IMR-90 (cell line): ENCODE measurements at regions not wholly inside any gene's neighbourhood (a gene's known extent, or its start where the extent isn't known, plus 50 kb on each side); places are given as distances from the start of the nearest gene placed in this dataset.

Source experiments
- ATAC-seq: fragments of 200-7000 bp; cut with Tn5 transposase; 2 replicates; pipeline ENCODE4 v1.9.1; 2020; ENCODE audit warnings: low read depth, mild to moderate bottlenecking, moderate library complexity
- BruUV-seq: library from RNA; stranded (reverse); fragments of 400-500 nt; replicated peaks from 2 replicates; lab custom pipeline; 2021; lab: Mats Ljungman, UMichigan
- CTCF ChIA-PET: fragments of 300-600 bp; formaldehyde crosslinking; extraction: SDS; loops from one replicate; lab custom pipeline; 2021; ENCODE audit warnings: antibody characterized with exemption; lab: Yijun Ruan, JAX
- POLR2A ChIA-PET: fragments of 300-600 bp; sonication (Branson Sonifier 250); formaldehyde crosslinking; loops from one replicate; lab custom pipeline; 2022; ENCODE audit warnings: antibody characterized with exemption; ENCODE audit not compliant: unreplicated experiment; lab: Charles Lee
- DNase-seq: peaks from one replicate; pipeline ENCODE4 v3.0.0; 2013
- H2AFZ ChIP-seq: replicated peaks from 2 replicates; pipeline ENCODE3; 2013; ENCODE audit warnings: low read length, mild to moderate bottlenecking; ENCODE audit not compliant: poor library complexity
- H2AK5ac ChIP-seq: 2 replicates; pipeline ENCODE4 v1.6.1; 2013; ENCODE audit warnings: low read depth, low read length, inconsistent platforms
- H2AK9ac ChIP-seq: replicated peaks from 2 replicates; pipeline ENCODE3; 2013; ENCODE audit warnings: mild to moderate bottlenecking, low read depth, low read length, moderate library complexity; ENCODE audit not compliant: poor library complexity
- H2BK120ac ChIP-seq: 2 replicates; pipeline ENCODE4 v1.6.1; 2013; ENCODE audit warnings: low read depth, low read length, inconsistent platforms
- H2BK15ac ChIP-seq: 3 replicates; pipeline ENCODE4 v1.6.1; 2013; ENCODE audit warnings: low read depth, low read length, inconsistent platforms
- H2BK20ac ChIP-seq: 2 replicates; pipeline ENCODE4 v1.6.1; 2013; ENCODE audit warnings: low read depth, mild to moderate bottlenecking, inconsistent platforms, low read length, moderate library complexity
- H2BK5ac ChIP-seq: 2 replicates; pipeline ENCODE4 v1.6.1; 2013; ENCODE audit warnings: mild to moderate bottlenecking, low read depth, low read length, inconsistent platforms; ENCODE audit not compliant: poor library complexity, severe bottlenecking
- H3K14ac ChIP-seq: replicated peaks from 2 replicates; pipeline ENCODE4 v1.6.1; 2013; ENCODE audit warnings: low read depth, low read length, inconsistent platforms
- H3K18ac ChIP-seq: 2 replicates; pipeline ENCODE4 v1.6.1; 2013; ENCODE audit warnings: low read depth, low read length, control low read depth
- H3K23ac ChIP-seq: 2 replicates; pipeline ENCODE4 v1.6.1; 2013; ENCODE audit warnings: low read depth, low read length, inconsistent platforms
- H3K27ac ChIP-seq: 2 replicates; pipeline ENCODE4 v1.5.1; 2013; ENCODE audit warnings: mild to moderate bottlenecking, control low read depth, low read length; ENCODE audit not compliant: insufficient read depth
- H3K27me3 ChIP-seq: 2 replicates; pipeline ENCODE4 v1.6.1; 2013; ENCODE audit warnings: low read length; ENCODE audit not compliant: control insufficient read depth, insufficient read depth
- H3K36me3 ChIP-seq: 2 replicates; pipeline ENCODE4 v1.6.1; 2013; ENCODE audit warnings: low read length, mixed read lengths; ENCODE audit not compliant: control insufficient read depth, insufficient read depth
- H3K4ac ChIP-seq: 2 replicates; pipeline ENCODE4 v1.6.1; 2013; ENCODE audit warnings: low read depth, low read length, inconsistent platforms
- H3K4me1 ChIP-seq: 2 replicates; pipeline ENCODE4 v1.6.1; 2013; ENCODE audit warnings: low read length, mixed read lengths; ENCODE audit not compliant: control insufficient read depth, insufficient read depth
- H3K4me2 ChIP-seq: 2 replicates; pipeline ENCODE4 v1.6.1; 2013; ENCODE audit warnings: low read depth, mild to moderate bottlenecking, control low read depth, low read length, moderate library complexity
- H3K4me3 ChIP-seq: 2 replicates; pipeline ENCODE4 v1.5.1; 2013; ENCODE audit warnings: low read depth, mild to moderate bottlenecking, control low read depth, low read length, moderate library complexity; ENCODE audit not compliant: insufficient read depth
- H3K56ac ChIP-seq: 2 replicates; pipeline ENCODE4 v1.6.1; 2013; ENCODE audit warnings: low read length, inconsistent platforms; ENCODE audit not compliant: insufficient read depth; ENCODE audit errors: extremely low read depth
- H3K79me1 ChIP-seq, 2 experiments: 2 replicates each; pipeline ENCODE4 v1.6.1; 2013; ENCODE audit warnings: low read length in 2 of 2, inconsistent platforms in 1 of 2, low read depth in 1 of 2
- H3K9ac ChIP-seq: 2 replicates; pipeline ENCODE4 v1.6.1; 2013; ENCODE audit warnings: low read depth, low read length, control low read depth
- H3K9me1 ChIP-seq: 2 replicates; pipeline ENCODE4 v1.6.1; 2013; ENCODE audit warnings: low read length, inconsistent platforms; ENCODE audit not compliant: insufficient read depth
- H3K9me3 ChIP-seq: 2 replicates; pipeline ENCODE4 v1.6.1; 2013; ENCODE audit warnings: low read length; ENCODE audit not compliant: control insufficient read depth, insufficient read depth
- H4K20me1 ChIP-seq: 2 replicates; pipeline ENCODE4 v1.6.1; 2013; ENCODE audit warnings: low read length, inconsistent platforms; ENCODE audit not compliant: insufficient read depth
- H4K5ac ChIP-seq: 2 replicates; pipeline ENCODE4 v1.6.1; 2013; ENCODE audit warnings: mild to moderate bottlenecking, low read depth, low read length, control low read depth
- H4K8ac ChIP-seq, 2 experiments: 2 replicates each; pipeline ENCODE4 v1.6.1; 2013; ENCODE audit warnings: low read depth in 2 of 2, low read length in 2 of 2, control low read depth in 1 of 2, inconsistent platforms in 1 of 2
- H4K91ac ChIP-seq: 2 replicates; pipeline ENCODE4 v1.6.1; 2013; ENCODE audit warnings: low read depth, low read length, inconsistent platforms; ENCODE audit not compliant: insufficient read depth
- MXI1 ChIP-seq: IDR thresholded peaks from 2 replicates; pipeline ENCODE4 v1.6.1; 2012; ENCODE audit warnings: low read depth, mild to moderate bottlenecking, low read length, moderate library complexity, borderline replicate concordance
- NFE2L2 ChIP-seq: fragments of 150-350 bp; IDR thresholded peaks from 2 replicates; pipeline ENCODE4 v1.6.1; 2016; ENCODE audit warnings: low read depth, mild to moderate bottlenecking, low read length
- USF2 ChIP-seq: fragments of 150-350 bp; IDR thresholded peaks from 2 replicates; pipeline ENCODE4 v1.6.1; 2017; ENCODE audit warnings: mild to moderate bottlenecking, antibody characterized with exemption, low read length, low read depth
- WGBS, 2 experiments: methylation state at CpG; one replicate each; pipeline versions ENCODE4 v1.1.5 to v1.1.7; 2013; ENCODE audit warnings: missing lambda C conversion rate in 2 of 2; ENCODE audit not compliant: insufficient read length in 1 of 2; ENCODE audit errors: extremely low coverage in 2 of 2; 5-methylcytosine and 5-hydroxymethylcytosine counted together
- dilution Hi-C: fragments of 300-500 bp; cut with HindIII; formaldehyde crosslinking; loops from one replicate; pipeline ENCODE4 v1.14.3; 2018; ENCODE audit warnings: low sequenced_read_pairs; ENCODE audit not compliant: unreplicated experiment
- in situ Hi-C: fragments of 300-500 bp; cut with MboI; formaldehyde crosslinking; loops from 3 replicates; pipeline ENCODE4 v1.14.3; 2019; ENCODE audit warnings: low sequenced_read_pairs, inconsistent platforms, mixed read lengths
- intact Hi-C: fragments of 100-400 bp; cut with micrococcal nuclease; formaldehyde crosslinking; loops from 2 replicates; pipeline ENCODE4 v1.10.0; 2022

DNA sequence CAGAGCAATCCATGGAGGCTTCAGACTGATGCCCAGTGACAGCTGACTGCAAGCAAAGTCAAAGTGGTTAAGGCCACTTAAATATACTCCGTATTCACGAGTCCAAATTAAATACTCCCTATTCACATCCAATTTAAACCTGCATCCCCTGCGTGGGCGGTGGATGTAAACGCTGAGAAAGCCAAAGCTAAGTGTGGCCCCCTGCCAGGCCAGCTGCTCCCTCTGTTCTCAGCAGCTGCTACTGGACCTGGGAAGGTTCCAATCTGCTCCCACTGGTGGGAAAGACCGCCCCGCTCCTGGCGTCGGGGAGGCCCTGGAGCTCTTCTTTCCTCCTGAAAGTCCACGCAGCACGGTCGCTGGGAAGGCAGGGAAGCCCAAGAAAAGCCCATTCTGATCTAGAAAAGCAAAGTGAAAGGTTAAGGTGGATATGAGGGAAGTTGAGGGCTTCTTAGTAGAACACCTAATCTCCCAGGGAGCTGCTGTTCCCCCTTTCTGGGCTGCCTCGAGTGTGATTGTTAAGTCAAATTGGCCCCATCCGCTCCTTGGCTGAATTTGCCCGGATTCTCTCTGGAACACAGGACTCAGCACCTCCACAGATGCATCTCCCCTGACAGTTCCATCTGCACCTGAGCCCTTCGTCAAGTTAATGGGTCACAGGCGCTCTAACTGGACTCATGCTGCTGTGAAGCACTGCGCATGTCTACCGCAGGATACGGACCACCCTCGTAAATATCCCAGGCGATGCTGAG lies 205.5 kb downstream of the USP12 start:
- Histone ChIP-seq H2AFZ (peak overlapping the region; percentile 71), H4K20me1 (no peaks in the 10 kb centered on the region), H3K14ac (no peak overlapping the region), H3K23ac (no peak overlapping the region), H3K4ac (no peak overlapping the region), H4K91ac (no peak overlapping the region), H2AK5ac (no peak overlapping the region), H3K9me1 (peaks cover 7% of the 10 kb centered on the region; the same call in 1 of the 2 replicates), H3K4me3 (no peak overlapping the region), H3K4me2 (peak overlapping the region; percentile 36; the same call in 1 of the 2 replicates), H3K4me1 (peaks cover 18% of the 10 kb centered on the region; the same call in 1 of the 2 replicates), H2BK120ac (no peak overlapping the region), H4K8ac (no peak overlapping the region), H2AK9ac (no peak overlapping the region), H3K27me3 (peaks cover 14% of the 10 kb centered on the region), H4K5ac (no peak overlapping the region), H3K9me3 (no peaks in the 10 kb centered on the region), H3K56ac (no peak overlapping the region), H3K27ac (no peak overlapping the region), H3K9ac (no peak overlapping the region), H2BK20ac (no peak overlapping the region), H3K79me1 (no peaks in the 10 kb centered on the region), H3K18ac (no peak overlapping the region), H3K36me3 (no peaks in the 10 kb centered on the region), H2BK15ac (no peak overlapping the region), H2BK5ac (no peak overlapping the region)
- no TSS peak for BruUV-seq
- ATAC-seq = peak; percentile 47
- ChIA-PET POLR2A (interaction anchor here (0.7 kb wide), 1 partner anchor 489 kb away, joined by 5 read pairs; no protein-coding TSS in a partner anchor), CTCF (interaction anchor here (0.8 to 1.7 kb wide), 3 partner anchors 19 to 396 kb away, joined by 3 to 4 read pairs (median 3); no protein-coding TSS in a partner anchor)
- 63% methylated on average over 6 of the region's 22 CpGs; no CpG with 5 or more reads in 1 of the 2 experiments for WGBS, 2 experiments
- DNase-seq = peak; percentile 93
- in situ Hi-C loops = no loop called here
- intact Hi-C loops = no loop called here
- dilution Hi-C loops = no loop called here
- TF ChIP-seq MXI1 (no peak), USF2 (no peak), NFE2L2 (no peak)
